CD4-positive, alpha-beta T cell (primary cell): ENCODE measurements at regions not wholly inside any gene's neighbourhood (a gene's known extent, or its start where the extent isn't known, plus 50 kb on each side); places are given as distances from the start of the nearest gene placed in this dataset.

ENCODE experiments used
- ATAC-seq: fragments of 200-7000 bp; cut with Tn5 transposase; one replicate; pipeline ENCODE4 v1.10.0; 2022; ENCODE audit warnings: mild to moderate bottlenecking; ENCODE audit not compliant: poor library complexity
- CTCF ChIA-PET: fragments of 350-600 bp; sonication (Branson Sonifier 250); formaldehyde crosslinking; loops from one replicate; lab custom pipeline; 2021; ENCODE audit warnings: antibody characterized with exemption, inconsistent platforms; lab: Charles Lee
- POLR2A ChIA-PET: fragments of 350-600 bp; sonication (Branson Sonifier 250); formaldehyde crosslinking; loops from one replicate; lab custom pipeline; 2021; ENCODE audit warnings: antibody characterized with exemption, inconsistent platforms; lab: Charles Lee
- DNase-seq, 14 experiments: peaks; one replicate each; pipeline ENCODE4 v3.0.0-alpha.2; 2013 to 2020; ENCODE audit warnings: mixed read lengths in 2 of 14
- H3K27ac ChIP-seq, 2 donors: one replicate each; pipeline versions ENCODE4 v1.5.1 to v1.7.0; 2013; ENCODE audit warnings: low read length in 2 of 2, low read depth in 1 of 2, mild to moderate bottlenecking in 1 of 2
- H3K27me3 ChIP-seq, 2 experiments: 1 replicate in 1 of 2; 2 replicates in 1 of 2; pipeline versions ENCODE4 v1.6.1 to v1.7.0; 2013; ENCODE audit warnings: low read length in 2 of 2, control low read depth in 1 of 2, mild to moderate bottlenecking in 1 of 2, moderate library complexity in 1 of 2; ENCODE audit not compliant: insufficient read depth in 2 of 2, control insufficient read depth in 1 of 2
- H3K36me3 ChIP-seq: one replicate; pipeline ENCODE4 v1.6.1; 2013; ENCODE audit warnings: low read length, control low read depth; ENCODE audit not compliant: insufficient read depth
- H3K4me1 ChIP-seq: one replicate; pipeline ENCODE4 v1.6.1; 2013; ENCODE audit warnings: low read length, control low read depth; ENCODE audit not compliant: insufficient read depth
- H3K4me3 ChIP-seq: one replicate; pipeline ENCODE4 v1.5.1; 2013; ENCODE audit warnings: mild to moderate bottlenecking, low read length, moderate library complexity
- H3K9me3 ChIP-seq, 2 experiments: 1 replicate in 1 of 2; 2 replicates in 1 of 2; pipeline versions ENCODE4 v1.6.1 to v1.7.0; 2013; ENCODE audit warnings: low read length in 2 of 2, mild to moderate bottlenecking in 2 of 2, control low read depth in 1 of 2, moderate library complexity in 1 of 2; ENCODE audit not compliant: control insufficient read depth in 1 of 2, insufficient read depth in 1 of 2
- H3K27ac Mint-ChIP-seq: one replicate; pipeline ENCODE4 v1.8.0; 2020; ENCODE audit warnings: mixed read lengths
- H3K27me3 Mint-ChIP-seq: one replicate; pipeline ENCODE4 v1.8.0; 2021; ENCODE audit warnings: mixed read lengths
- H3K36me3 Mint-ChIP-seq: one replicate; pipeline ENCODE4 v1.8.0; 2021; ENCODE audit warnings: low read depth, mixed read lengths
- H3K4me1 Mint-ChIP-seq: one replicate; pipeline ENCODE4 v1.8.0; 2021; ENCODE audit warnings: low read depth, mixed read lengths
- H3K4me3 Mint-ChIP-seq: one replicate; pipeline ENCODE4 v1.8.0; 2020; ENCODE audit warnings: mild to moderate bottlenecking, mixed read lengths
- H3K9me3 Mint-ChIP-seq: one replicate; pipeline ENCODE4 v1.8.0; 2020; ENCODE audit warnings: mixed read lengths
- CTCF ChIP-seq: fragments of 200-600 bp; IDR thresholded peaks from one replicate; pipeline ENCODE4 v1.8.0; 2022; ENCODE audit warnings: antibody characterized with exemption, mild to moderate bottlenecking
- intact Hi-C, 2 experiments: fragments of 100-400 bp; cut with DNase I in 1 of 2; cut with micrococcal nuclease in 1 of 2; formaldehyde crosslinking; loops; one replicate each; pipeline versions ENCODE4 v1.15.1 to v1.9.0; 2023 to 2025; cut with DNase I, micrococcal nuclease

DNA sequence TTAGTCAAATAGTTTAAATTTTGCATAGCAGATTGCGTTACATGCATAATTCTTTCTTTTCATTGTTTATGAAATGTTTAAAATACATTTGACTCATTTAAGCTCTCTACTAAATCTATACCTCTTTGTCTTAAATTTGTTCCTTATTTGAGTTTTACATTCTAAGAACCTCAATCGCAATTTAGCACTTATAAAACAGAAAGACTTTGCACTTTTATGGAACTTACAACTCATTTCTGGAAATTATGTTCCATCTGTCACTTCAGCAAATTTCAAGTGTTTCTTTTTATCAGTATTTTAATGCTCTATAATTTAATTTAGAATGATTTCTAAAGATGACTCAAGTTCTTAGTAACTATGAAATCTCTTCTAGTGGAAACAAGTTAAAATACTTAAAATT, 1505.8 kb upstream of the SPRY2 start:
- no peak for ATAC-seq
- H3K4me3 Mint-ChIP-seq: no peak overlapping the region
- Histone ChIP-seq H3K27me3 (no peaks in the 10 kb centered on the region), H3K4me1 (no peaks in the 10 kb centered on the region), H3K36me3 (no peaks in the 10 kb centered on the region), H3K27ac (no peak overlapping the region), H3K9me3 (peaks cover 0 to 4% of the 10 kb centered on the region in 2 experiments), H3K4me3 (no peak overlapping the region)
- H3K36me3 Mint-ChIP-seq: no peaks in the 10 kb centered on the region
- H3K27me3 Mint-ChIP-seq: no peaks in the 10 kb centered on the region
- intact Hi-C loops: no loop called here
- no peak for TF ChIP-seq CTCF
- H3K27ac Mint-ChIP-seq: no peak overlapping the region
- ChIA-PET POLR2A (no interaction called here), CTCF (no interaction called here)
- H3K4me1 Mint-ChIP-seq: no peaks in the 10 kb centered on the region
- DNase-seq: no peak
- no peaks in the 10 kb centered on the region for H3K9me3 Mint-ChIP-seq

GRCh38 chr13:81821259-81821658, 1480.3 kb upstream of the SPRY2 start:
- Histone ChIP-seq H3K4me1 (no peaks in the 10 kb centered on the region), H3K27ac (no peak overlapping the region), H3K36me3 (no peaks in the 10 kb centered on the region), H3K9me3 (peaks cover 0 to 8% of the 10 kb centered on the region in 2 experiments), H3K4me3 (no peak overlapping the region), H3K27me3 (no peaks in the 10 kb centered on the region)
- POLR2A ChIA-PET: no interaction called here
- Mint-ChIP-seq H3K9me3 (peaks cover 2% of the 10 kb centered on the region), H3K4me3 (no peak overlapping the region), H3K4me1 (no peaks in the 10 kb centered on the region), H3K27ac (no peak overlapping the region), H3K36me3 (no peaks in the 10 kb centered on the region), H3K27me3 (no peaks in the 10 kb centered on the region)
- intact Hi-C loops: no loop called here
- CTCF ChIA-PET: no interaction called here
- no peak for TF ChIP-seq CTCF
- DNase-seq (no peak), ATAC-seq (no peak)

- CTCF ChIA-PET: no interaction called here
- DNase-seq (no peak), ATAC-seq (no peak)
- intact Hi-C loops: no loop called here
- no peak overlapping the region for H3K4me3 Mint-ChIP-seq
- H3K9me3 ChIP-seq: peaks cover 0 to 5% of the 10 kb centered on the region in 2 experiments
- H3K4me1 Mint-ChIP-seq: no peaks in the 10 kb centered on the region
- H3K36me3 ChIP-seq: no peaks in the 10 kb centered on the region
- no peak overlapping the region for H3K4me3 ChIP-seq
- POLR2A ChIA-PET: no interaction called here
- no peak overlapping the region for H3K27ac Mint-ChIP-seq
- H3K4me1 ChIP-seq: no peaks in the 10 kb centered on the region
- H3K36me3 Mint-ChIP-seq: no peaks in the 10 kb centered on the region
- H3K27me3 ChIP-seq: no peaks in the 10 kb centered on the region
- H3K27me3 Mint-ChIP-seq: no peaks in the 10 kb centered on the region
- H3K27ac ChIP-seq: no peak overlapping the region
- peaks cover 8% of the 10 kb centered on the region for H3K9me3 Mint-ChIP-seq
- no peak for TF ChIP-seq CTCF
Observed at GRCh38 chr13:81800433-81800832, 1459.5 kb upstream of the SPRY2 start.
